ENCODE measurements at regions not wholly inside any gene's neighbourhood (a gene's known extent, or its start where the extent isn't known, plus 50 kb on each side); places are given as distances from the start of the nearest gene placed in this dataset.
A peak's percentile ranks its signal among the peaks of the same experiment; 100 is the strongest.

- DNase-seq, result no peak
Observed at GRCh38 chr7:37504801-37505200, 56.1 kb upstream of the ELMO1 start.

- no peak for DNase-seq
Observed at GRCh38 chr7:37505750-37506353, 57.2 kb upstream of the ELMO1 start.

DNA sequence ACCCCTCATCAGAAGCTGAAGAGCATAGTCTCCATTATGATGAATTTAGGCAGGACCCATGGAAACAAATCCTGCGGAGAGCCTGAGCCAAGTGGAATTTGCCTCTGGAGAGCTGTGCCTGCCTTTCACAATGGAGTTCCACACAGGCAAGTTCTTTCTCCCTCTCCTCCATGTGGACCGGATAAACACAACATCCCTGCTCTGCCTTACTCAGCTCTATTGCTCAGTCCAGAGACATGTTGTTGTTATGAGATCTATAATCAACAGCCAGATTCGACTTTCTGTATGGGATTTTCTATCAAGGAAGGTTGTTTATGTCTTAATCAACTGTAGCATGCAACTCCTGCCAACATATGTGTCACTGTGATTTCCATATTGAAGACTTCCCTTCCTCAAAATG, 59.5 kb upstream of the ELMO1 start:
- no peak for DNase-seq

DNA sequence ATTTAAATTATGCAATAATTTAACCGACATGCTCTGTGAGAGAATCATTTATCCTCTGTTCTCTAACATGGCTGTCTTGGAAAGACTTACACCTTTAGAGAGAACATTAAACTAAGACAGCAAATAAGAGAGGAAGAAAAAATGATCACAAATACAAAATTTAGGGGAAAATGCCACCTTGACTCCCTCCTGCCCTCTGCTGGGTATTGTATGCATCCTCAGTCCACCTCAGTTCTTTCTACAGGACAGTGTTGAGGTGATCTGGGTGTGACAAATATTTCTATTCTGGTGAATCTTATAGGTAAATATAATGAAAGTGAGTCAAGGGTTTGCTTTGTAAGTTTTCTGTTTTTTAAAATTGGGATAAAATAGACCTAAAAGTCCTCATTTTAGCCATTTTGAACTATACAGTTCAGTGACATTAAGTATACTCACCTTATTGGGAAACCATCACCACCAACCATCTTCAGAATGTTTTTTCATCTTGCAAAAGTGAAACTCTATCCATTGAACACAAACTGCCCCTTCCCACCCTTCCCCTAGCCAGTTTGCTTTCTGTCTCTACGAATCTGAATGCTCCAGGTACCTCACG, 61.5 kb upstream of the ELMO1 start:
- DNase-seq, result peak in 1 of 2 donors; percentile 36

- DNase-seq, result no peak
Observed at GRCh38 chr7:37511915-37512314, 63.3 kb upstream of the ELMO1 start.

DNA sequence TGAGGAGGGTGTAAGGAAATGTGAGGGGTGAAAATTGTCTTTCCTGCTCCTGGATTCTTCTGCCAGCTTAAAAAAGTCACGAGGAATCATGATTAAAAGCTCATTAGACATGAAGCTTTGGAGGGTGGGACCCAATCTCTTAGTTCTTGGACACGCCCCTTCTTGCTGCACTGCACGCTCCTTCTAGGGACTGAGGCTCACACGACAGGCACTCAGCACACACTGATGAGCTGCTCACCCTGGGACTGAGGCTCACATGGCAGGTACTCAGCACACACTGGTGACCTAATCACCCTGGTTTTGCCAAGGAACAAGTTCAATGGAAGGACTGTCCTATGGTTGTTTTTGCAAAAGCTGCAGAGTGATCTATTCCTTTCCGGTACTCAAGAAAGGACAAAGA, 65.8 kb upstream of the ELMO1 start:
- DNase-seq, result no peak

DNA sequence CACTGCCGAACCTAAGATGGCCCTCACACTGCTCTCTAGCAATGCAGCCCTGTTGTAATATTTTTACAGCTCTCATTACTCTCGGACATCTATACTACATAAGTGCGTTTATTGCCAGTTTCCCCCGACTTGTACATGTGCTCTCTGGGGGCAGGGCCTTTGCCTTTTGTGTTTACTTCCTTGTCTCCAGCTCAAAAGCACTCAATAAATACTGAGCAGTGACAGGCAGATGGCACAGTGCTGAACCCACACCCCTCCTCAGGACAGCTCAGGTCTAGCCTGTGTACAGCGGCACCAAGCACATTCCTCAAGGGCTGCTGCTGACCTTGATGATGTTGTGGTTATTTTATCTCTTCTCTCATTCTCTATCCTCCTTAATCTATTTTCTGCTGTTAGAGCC, 68.0 kb upstream of the ELMO1 start:
- no peak for DNase-seq

DNA sequence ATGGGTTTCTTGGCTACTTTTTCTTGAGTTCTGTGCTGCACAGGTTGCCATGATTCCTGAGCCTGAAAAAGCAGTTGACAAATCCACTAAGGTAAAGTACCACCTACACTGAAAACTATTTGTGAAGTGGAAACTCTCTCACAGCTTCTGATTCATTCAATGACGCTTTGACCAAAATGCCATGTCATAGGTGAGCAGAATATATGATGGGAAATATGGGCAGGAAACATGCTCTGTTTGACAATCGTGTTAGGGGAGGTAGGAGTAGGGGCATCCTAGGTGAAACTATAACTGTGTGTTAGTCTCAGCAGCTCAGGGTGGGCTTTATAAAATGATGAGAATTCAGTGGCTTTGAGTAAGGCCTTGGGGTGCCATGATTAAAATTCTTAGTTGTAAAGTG, 69.6 kb upstream of the ELMO1 start:
- no peak for DNase-seq

- DNase-seq, result no peak
Observed at GRCh38 chr7:37524056-37524455, 75.4 kb upstream of the ELMO1 start.

DNA sequence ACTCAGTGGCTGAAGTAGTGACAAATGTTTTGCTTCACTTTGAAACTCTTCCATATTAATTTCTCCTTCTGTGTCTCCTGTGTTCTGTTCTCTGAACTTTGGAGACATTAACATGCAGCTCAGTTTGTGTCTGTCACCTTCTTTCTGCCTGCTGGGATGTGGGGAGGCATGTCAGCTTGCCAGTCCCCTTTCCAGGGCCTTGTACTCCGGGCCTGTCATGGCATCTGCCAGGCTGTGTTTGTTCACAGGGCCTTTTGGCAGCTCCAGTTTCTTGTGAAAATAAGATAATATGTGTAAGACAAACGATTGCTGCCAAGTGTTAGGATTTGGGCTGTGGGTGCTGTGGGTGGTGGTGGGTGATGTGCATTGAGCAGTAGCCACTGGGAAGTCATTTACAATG, 76.1 kb upstream of the ELMO1 start:
- DNase-seq, result peak in 1 of 2 donors; percentile 2

DNA sequence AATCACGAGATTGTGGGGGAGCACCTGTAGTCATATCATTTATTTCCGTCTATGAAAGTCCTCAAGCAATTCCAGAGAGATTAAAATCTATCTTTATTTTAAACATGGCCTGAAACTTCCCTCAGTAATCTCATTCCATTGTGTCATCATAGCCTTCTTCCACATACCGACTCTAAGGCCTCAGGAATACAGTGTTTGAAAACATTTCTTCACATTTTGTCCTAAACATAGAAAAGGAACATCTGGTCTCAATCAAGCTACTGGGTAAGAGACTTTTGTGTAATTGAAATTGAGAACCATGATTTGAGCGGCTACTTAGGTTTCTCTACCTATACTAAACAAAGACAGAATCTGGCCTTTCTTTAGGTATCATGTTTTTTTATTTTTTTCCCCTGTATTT, 78.0 kb upstream of the ELMO1 start:
- DNase-seq, result no peak

DNA sequence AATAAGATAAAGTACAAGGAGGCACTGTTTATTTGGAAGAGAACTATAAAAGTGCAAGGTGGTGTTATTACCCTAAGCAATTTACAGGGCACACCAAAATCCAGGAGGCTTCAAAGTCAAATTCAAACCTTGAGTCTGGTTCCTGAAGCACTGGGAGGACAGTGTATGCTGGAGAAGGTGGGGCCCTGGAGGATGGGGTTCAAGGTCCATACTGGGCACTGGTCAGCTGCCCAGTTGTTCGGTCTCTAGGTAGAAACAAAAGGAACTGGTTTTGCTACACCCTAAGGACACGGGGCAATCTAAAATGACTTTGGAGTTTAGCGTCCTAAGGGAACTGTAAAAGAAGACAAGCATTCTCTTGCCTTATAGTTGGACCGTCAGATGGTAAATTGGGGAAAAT, 78.4 kb upstream of the ELMO1 start:
- DNase-seq, result no peak

GRCh38 chr7:37531225-37531624, 82.6 kb upstream of the ELMO1 start:
- DNase-seq, result no peak

DNA sequence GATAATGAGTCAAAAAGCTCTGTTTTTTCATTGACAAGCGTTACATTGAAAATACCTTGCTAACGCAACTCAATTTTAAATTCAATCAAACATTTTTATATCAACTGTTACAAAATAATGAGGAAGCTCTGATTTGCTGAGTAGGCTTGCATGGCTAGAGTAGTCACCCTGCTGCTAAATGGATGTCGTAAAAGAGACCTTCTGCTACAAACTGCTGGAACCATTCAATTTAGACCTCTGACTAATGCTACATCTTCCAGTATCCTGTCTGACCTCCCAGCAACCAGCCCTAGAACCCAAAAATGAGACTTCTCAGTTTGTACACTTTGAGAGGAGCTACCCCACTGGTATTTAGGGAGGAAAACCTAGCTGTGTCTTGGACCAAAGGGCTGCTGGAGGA, 84.0 kb upstream of the ELMO1 start:
- no peak for DNase-seq

- DNase-seq, result peak in 1 of 2 donors; percentile 54
Observed at GRCh38 chr7:37534893-37535610, 86.4 kb upstream of the ELMO1 start.

- DNase-seq, result no peak
Observed at GRCh38 chr7:37535841-37536240, 87.2 kb upstream of the ELMO1 start.

GRCh38 chr7:37536706-37537105, 88.0 kb upstream of the ELMO1 start:
- no peak for DNase-seq

DNA sequence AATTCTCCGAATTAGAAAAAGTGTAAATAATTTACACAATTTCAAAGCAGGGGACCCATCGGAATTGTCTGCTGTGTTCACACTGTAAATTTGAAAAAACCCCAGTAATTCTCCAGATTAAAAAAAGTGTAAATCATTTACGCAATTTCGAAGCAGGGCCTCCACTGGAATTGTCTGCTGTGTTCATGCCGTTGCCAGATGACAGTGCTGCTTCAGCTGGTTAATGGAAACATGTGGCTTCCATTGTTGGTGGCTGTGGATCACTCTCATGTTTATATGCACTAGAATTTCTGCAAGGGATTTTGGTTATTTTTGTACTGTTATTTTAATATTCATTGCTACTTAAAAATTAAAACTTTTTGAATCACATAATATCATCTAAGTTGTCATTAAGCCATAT, 88.8 kb upstream of the ELMO1 start:
- no peak for DNase-seq

DNA sequence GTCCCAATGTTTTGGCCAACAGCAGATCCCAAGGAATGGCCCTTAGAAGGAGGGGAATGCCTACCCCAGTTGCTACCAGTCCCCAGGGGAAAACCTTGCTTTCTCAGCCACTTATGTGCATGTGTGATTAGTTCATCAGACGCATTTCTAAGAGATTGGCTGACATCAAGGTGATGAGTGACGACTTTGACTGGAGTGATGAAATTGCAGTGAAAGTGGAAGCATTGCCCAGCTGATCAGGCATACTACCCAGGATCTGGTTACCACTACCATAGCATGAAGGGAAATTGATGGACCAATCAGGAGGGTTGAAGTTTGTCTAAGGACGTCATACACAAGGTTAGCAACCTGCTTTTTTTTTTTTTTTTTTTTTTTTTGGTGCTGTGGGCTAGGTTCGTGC, 90.3 kb upstream of the ELMO1 start:
- DNase-seq, result no peak

- peak in 1 of 2 donors; percentile 36 for DNase-seq
Observed at GRCh38 chr7:37540917-37541316, 92.3 kb upstream of the ELMO1 start.

DNA sequence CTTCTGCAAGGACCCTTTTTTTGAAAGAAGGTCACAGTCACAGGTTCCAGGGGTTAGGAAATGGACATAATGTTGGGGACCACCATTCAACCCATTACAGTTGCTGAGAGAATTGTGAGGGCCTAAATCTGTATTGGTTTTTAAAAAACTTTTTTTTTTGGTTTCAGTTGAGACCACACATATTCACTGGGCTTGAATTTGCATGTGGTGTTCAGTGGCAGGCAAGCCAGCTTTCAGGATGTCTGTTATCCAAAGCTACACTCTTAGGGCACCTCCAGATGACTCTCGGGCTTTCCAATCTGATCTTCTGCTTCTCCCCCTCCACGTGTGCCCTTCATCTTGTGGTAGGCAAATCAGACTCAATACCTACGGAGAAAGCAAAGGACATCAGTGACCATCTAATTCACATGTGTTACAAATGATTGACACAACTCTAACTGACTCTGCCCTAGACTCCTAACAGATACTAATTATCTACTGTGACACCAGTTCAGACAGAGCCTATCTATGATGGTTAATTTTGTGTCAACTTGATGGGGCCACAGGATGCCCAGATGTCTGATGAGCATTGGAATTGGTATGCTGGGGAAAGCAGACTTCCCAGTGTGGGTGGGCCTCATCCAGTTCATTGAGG, 93.3 kb upstream of the ELMO1 start:
- DNase-seq, result no peak

DNA sequence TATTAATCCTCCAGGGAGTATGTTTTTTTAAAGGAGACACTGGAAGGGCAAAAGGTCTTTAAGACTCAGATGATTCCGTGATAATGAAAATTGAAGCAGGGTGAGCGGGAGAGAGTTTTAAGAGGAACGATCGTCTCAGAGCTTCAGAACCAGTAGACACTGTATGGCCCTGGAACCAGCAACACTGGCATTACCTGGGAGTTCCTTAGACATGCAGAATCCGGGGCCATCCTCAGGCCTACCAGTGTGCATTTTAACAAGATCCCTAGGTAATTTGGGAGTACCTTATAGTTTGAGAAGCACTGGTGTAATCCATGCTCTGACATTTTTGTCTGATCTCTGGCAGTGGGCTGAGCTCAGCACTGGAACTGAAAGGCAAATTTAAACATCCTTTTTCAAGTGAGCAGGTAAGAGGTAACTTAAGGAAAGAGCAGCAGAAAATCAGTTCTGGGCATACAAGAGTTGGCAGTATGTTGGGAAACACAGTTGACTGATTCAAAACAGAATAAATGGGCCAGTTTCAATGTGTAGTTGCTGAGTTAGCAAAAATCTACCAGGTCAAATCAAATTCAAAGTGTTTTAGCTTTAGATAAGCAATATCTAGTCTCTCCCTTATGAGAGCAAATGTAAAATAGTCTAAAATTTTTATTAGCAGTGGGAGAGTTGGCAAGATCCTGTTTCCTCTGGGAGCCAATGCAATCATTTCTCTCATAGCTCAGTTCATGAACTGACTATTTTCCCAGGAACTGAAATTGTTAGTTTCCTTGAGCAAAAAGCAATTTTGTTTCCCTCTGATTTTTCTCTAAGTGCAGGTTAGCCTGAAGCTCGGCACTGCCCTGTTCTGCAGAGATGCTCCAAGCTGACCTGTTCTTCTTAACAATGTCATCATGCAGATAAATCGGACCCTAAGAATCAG, 97.2 kb upstream of the ELMO1 start:
- no peak for DNase-seq

DNA sequence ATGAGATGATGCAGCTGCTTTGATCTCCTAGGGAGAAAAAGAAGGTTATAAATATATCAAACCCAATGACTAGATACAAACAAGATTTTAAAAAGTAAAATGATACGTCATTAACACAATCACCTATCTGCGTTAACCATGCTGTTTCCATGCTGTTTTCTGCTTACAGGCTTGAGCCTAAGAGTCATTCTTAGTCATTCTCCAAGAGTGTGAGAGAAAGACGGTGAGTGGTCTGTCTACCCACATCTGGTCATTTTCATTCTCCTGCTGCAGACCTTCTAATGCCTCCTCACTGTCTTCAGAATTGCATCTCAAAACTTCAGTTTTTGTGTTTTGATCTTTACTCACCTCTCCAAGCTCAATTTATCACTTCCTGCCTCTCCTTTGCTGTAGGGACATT, 98.0 kb upstream of the ELMO1 start:
- DNase-seq, result no peak

All from hippocampal formation (tissue), 2 donors.